Spleen (tissue), 11 donors: ENCODE measurements at regions not wholly inside any gene's neighbourhood (a gene's known extent, or its start where the extent isn't known, plus 50 kb on each side); places are given as distances from the start of the nearest gene placed in this dataset.
A peak's percentile ranks its signal among the peaks of the same experiment; 100 is the strongest.

ENCODE experiments used
- DNase-seq: peaks from one replicate; pipeline ENCODE4 v3.0.0-alpha.2; 2020
- H3K27ac ChIP-seq, 8 donors: fragments of 200-600 bp; sonication (generic) in 7 of 8; 1 replicate in 4 of 8; 2 replicates in 4 of 8; pipeline versions ENCODE4 v1.5.0 to v1.8.0; 2016 to 2021; ENCODE audit warnings: inconsistent platforms in 4 of 8, mild to moderate bottlenecking in 4 of 8, moderate library complexity in 1 of 8
- H3K27me3 ChIP-seq, 7 donors: fragments of 200-600 bp; sonication (generic) in 6 of 7; replicated peaks in 1 of 7; 1 replicate in 4 of 7; 2 replicates in 3 of 7; pipeline versions ENCODE4 v1.5.0 to v1.8.0; 2016 to 2021; ENCODE audit warnings: inconsistent platforms in 3 of 7, mild to moderate bottlenecking in 1 of 7
- H3K36me3 ChIP-seq, 6 donors: fragments of 200-600 bp; sonication (generic) in 5 of 6; 1 replicate in 4 of 6; 2 replicates in 2 of 6; pipeline versions ENCODE4 v1.5.0 to v1.8.0; 2016 to 2021; ENCODE audit warnings: inconsistent platforms in 2 of 6
- H3K4me1 ChIP-seq, 6 donors: fragments of 200-600 bp; sonication (generic) in 5 of 6; 1 replicate in 3 of 6; 2 replicates in 3 of 6; pipeline versions ENCODE4 v1.5.0 to v1.8.0; 2016 to 2021; ENCODE audit warnings: inconsistent platforms in 3 of 6
- H3K4me3 ChIP-seq, 8 donors: fragments of 200-600 bp; sonication (generic) in 7 of 8; 1 replicate in 4 of 8; 2 replicates in 4 of 8; pipeline versions ENCODE4 v1.5.0 to v1.8.0; 2016 to 2021; ENCODE audit warnings: inconsistent platforms in 4 of 8, mild to moderate bottlenecking in 4 of 8, moderate library complexity in 2 of 8
- H3K9me3 ChIP-seq, 8 donors: fragments of 200-600 bp; sonication (generic) in 7 of 8; 1 replicate in 4 of 8; 2 replicates in 4 of 8; pipeline versions ENCODE4 v1.5.0 to v1.8.0; 2016 to 2021; ENCODE audit warnings: inconsistent platforms in 4 of 8
- CTCF ChIP-seq, 11 experiments: fragments of 200-600 bp in 7 of 11; fragments of 450-650 bp in 4 of 11; sonication (generic) in 4 of 11; IDR thresholded peaks in 8 of 11; conservative IDR thresholded peaks in 3 of 11; 1 replicate in 7 of 11; 2 replicates in 4 of 11; pipeline versions ENCODE4 v1.4.0 to v1.8.0; 2016 to 2021; ENCODE audit warnings: antibody characterized with exemption in 11 of 11, inconsistent platforms in 4 of 11, mild to moderate bottlenecking in 1 of 11
- POLR2A ChIP-seq, 3 donors: fragments of 450-650 bp; IDR thresholded peaks; one replicate each; pipeline ENCODE4 v1.5.1; 2017; ENCODE audit warnings: antibody characterized with exemption in 3 of 3, mild to moderate bottlenecking in 1 of 3
- POLR2AphosphoS5 ChIP-seq, 3 donors: sonication (generic); formaldehyde crosslinking; IDR thresholded peaks; one replicate each; pipeline ENCODE4 v1.5.1; 2017; ENCODE audit warnings: antibody characterized with exemption in 3 of 3
- whole genome bisulfite sequencing, 5 donors: extraction: QIAGEN DNeasy Blood & Tissue Kit in 3 of 5; methylation state at CpG; one replicate each; pipeline versions ENCODE4 v1.1.5 to v1.1.7; 2013 to 2018; 5-methylcytosine and 5-hydroxymethylcytosine counted together
- intact Hi-C: fragments of 100-400 bp; cut with DNase I; formaldehyde crosslinking; loops from one replicate; pipeline ENCODE4 v1.15.0; 2023; ENCODE audit warnings: low total_unique reads
- donor health status: healthy with polysubstance abuse.
- donor health status: DM: no; HTN: no; CAD: no; lungs with moderate emphysema.
- donor health status: DM: no; HTN: no; CAD: no.
- donor health status: Bipolar disorder and iron deficiency.
- donor health status: healthy.
- donor health status: DM: no; HTN: no; CAD: no.
- donor health status: DM: yes; HTN: yes; CAD: no.

DNA sequence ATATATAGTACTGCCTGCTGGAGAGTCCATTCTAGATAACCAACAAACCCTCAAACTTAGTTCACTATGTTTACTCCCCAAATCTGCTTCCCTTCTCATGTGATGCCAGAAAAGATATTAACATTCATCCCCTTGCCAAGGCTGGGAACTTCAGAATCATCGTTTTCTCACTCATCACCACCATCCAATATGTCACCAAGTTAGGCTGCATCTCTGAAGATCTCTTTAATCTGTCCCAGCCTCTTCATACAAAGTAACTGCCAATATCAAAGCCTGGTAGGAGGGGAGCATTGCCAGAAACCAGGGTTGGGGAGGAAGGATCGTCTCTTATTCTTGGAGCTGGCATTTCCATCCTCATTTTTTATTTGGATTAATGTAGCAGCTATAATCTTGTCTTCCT is 71.6 kb downstream of the XCL2 start:
- intact Hi-C loops: no loop called here
- no peaks in the 10 kb centered on the region for H3K36me3 ChIP-seq
- no peak for DNase-seq
- H3K27me3 ChIP-seq: no peaks in the 10 kb centered on the region
- no peak overlapping the region for H3K4me3 ChIP-seq
- H3K9me3 ChIP-seq: peaks cover 0 to 16% (median 11%) of the 10 kb centered on the region in 8 donors
- 84 to 95% (median 88%) methylated on average over 2 of the region's 2 CpGs for WGBS, 5 donors
- H3K4me1 ChIP-seq: peaks cover 25 to 51% (median 46%) of the 10 kb centered on the region in 6 donors
- H3K27ac ChIP-seq: peak overlapping the region in 1 of 8 donors; percentile 23
- no peak for TF ChIP-seq CTCF (IDR thresholded peaks at IDR 0.05 in 8 of 11, conservative IDR thresholded peaks at IDR 0.05 in 3 of 11)
- no peak for TF ChIP-seq POLR2AphosphoS5 (IDR thresholded peaks at IDR 0.05)
- TF ChIP-seq POLR2A (IDR thresholded peaks at IDR 0.05): no peak

DNA sequence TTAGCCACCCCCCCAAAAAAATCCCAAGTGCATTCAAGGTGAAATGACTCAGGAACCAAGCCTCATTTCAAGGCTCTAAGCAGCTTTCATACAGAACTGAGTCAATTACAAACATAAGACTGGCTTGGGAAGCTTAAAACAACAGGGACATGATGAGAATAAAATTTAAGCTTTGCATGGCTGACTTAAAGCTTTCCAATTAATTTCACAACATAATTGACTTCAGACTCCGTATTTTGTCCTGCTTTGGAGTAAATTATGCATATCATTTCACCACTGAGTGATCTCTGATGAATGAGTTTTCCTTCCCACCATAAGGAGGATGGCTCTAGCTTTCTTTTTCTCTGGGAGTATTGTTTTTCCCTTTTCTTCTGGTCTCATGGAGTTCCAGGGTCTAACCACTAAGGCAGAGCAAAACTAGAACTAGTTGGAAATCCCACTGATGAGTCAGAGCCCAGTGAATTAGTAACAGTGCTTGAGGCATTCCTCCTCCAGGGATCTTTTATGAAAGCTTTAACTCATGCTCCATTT is 72.8 kb downstream of the XCL2 start:
- DNase-seq: no peak
- H3K27ac ChIP-seq: peak overlapping the region in 5 of 8 donors; percentile 55 to 76 (median 65)
- intact Hi-C loops: no loop called here

DNA sequence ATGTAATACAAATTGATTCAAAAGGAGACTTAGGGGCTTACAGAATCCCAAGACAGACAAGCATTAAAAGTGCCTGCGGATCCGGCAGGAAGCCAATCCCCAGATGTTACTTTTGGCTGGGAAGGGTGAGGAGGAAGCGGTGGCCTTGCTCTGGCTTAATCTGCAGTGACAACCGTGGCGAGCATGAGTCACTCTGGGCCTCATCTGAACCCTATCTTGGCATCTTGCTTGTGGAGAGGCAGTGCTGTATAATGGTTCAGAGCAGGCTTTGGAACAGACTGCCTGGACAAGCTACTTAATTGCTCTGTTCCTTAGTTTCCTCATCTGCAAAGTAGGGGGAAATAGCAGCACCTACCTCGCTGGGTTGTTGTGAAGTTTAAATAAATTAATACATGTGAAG is 74.1 kb downstream of the XCL2 start:
- TF ChIP-seq POLR2AphosphoS5 (IDR thresholded peaks at IDR 0.05): peak in 2 of 3 donors; percentile 61 to 77
- no peak for TF ChIP-seq CTCF (IDR thresholded peaks at IDR 0.05 in 8 of 11, conservative IDR thresholded peaks at IDR 0.05 in 3 of 11)
- no peak for TF ChIP-seq POLR2A (IDR thresholded peaks at IDR 0.05)
- H3K9me3 ChIP-seq: peaks cover 0 to 13% (median 9%) of the 10 kb centered on the region in 8 donors
- WGBS, 5 donors: 24 to 43% (median 29%) methylated on average over 4 to 6 of the region's 6 CpGs
- H3K27me3 ChIP-seq: no peaks in the 10 kb centered on the region
- peak; percentile 78 for DNase-seq
- H3K4me3 ChIP-seq: no peak overlapping the region
- H3K27ac ChIP-seq: peak overlapping the region in 7 of 8 donors; percentile 39 to 76 (median 56)
- no peaks in the 10 kb centered on the region for H3K36me3 ChIP-seq
- intact Hi-C loops: no loop called here
- peaks cover 33 to 57% (median 52%) of the 10 kb centered on the region in 6 donors for H3K4me1 ChIP-seq

More for the DNA sequence above, 72.8 kb downstream of the XCL2 start:
- Histone ChIP-seq H3K4me1 (peaks cover 33 to 53% (median 50%) of the 10 kb centered on the region in 6 donors), H3K27me3 (no peaks in the 10 kb centered on the region), H3K36me3 (no peaks in the 10 kb centered on the region), H3K4me3 (no peak overlapping the region), H3K9me3 (peaks cover 0 to 16% (median 11%) of the 10 kb centered on the region in 8 donors)
- TF ChIP-seq POLR2AphosphoS5 (IDR thresholded peaks at IDR 0.05): no peak
- TF ChIP-seq CTCF (IDR thresholded peaks at IDR 0.05 in 8 of 11, conservative IDR thresholded peaks at IDR 0.05 in 3 of 11): no peak
- no peak for TF ChIP-seq POLR2A (IDR thresholded peaks at IDR 0.05)
- 76 to 83% (median 77%) methylated on average over 1 of the region's 1 CpG for WGBS, 5 donors

GRCh38 chr1:168468822-168469221 is 75.0 kb downstream of the XCL2 start:
- H3K9me3 ChIP-seq: peaks cover 0 to 4% (median under 1%) of the 10 kb centered on the region in 8 donors
- no peak overlapping the region for H3K4me3 ChIP-seq
- no peak for TF ChIP-seq POLR2A (IDR thresholded peaks at IDR 0.05)
- TF ChIP-seq POLR2AphosphoS5 (IDR thresholded peaks at IDR 0.05): no peak
- TF ChIP-seq CTCF (IDR thresholded peaks at IDR 0.05 in 8 of 11, conservative IDR thresholded peaks at IDR 0.05 in 3 of 11): no peak
- H3K4me1 ChIP-seq: peaks cover 33 to 57% (median 52%) of the 10 kb centered on the region in 6 donors
- H3K27me3 ChIP-seq: no peaks in the 10 kb centered on the region
- DNase-seq: no peak
- peak overlapping the region; percentile 21 to 76 (median 56) for H3K27ac ChIP-seq
- intact Hi-C loops: no loop called here
- no peaks in the 10 kb centered on the region for H3K36me3 ChIP-seq
